ENCODE measurements at regions not wholly inside any gene's neighbourhood (a gene's known extent, or its start where the extent isn't known, plus 50 kb on each side); places are given as distances from the start of the nearest gene placed in this dataset.
"Not testable (repeated sequence)": the region's sequence is repeated elsewhere in the genome, so short reads cannot be mapped to it uniquely, and the experiment has no call there.

DNA sequence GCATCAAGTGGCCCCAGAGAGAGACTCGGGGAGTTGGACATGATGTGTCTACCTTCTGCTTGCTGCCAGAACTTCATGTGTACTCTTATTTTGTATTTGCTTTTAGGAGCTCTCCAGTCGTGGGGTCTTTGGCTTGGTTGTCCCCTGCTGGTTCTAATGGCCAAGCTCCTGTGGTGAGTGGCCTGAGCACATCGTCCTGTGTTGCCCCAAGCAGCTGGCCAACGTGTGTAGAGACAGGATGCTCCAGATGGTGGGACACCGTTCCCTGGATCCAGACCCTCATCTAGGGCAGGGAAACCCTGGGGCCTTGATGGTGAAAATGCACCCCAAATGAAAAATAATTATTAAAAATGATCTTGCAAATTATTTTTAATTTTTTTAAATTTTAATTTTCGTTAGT is 65.8 kb downstream of the NPIPB5 start:
- not testable (repeated sequence) for TF ChIP-seq CTCF (IDR thresholded peaks at IDR 0.05); EP300 (IDR thresholded peaks at IDR 0.05; ENCODE audit: low read depth)
